Vagina (tissue), 2 donors: ENCODE measurements at regions not wholly inside any gene's neighbourhood (a gene's known extent, or its start where the extent isn't known, plus 50 kb on each side); places are given as distances from the start of the nearest gene placed in this dataset.
A peak's percentile ranks its signal among the peaks of the same experiment; 100 is the strongest.
"Not testable (repeated sequence)": the region's sequence is repeated elsewhere in the genome, so short reads cannot be mapped to it uniquely, and the experiment has no call there.

Experiments used
- DNase-seq, 2 donors: peaks; one replicate each; pipeline ENCODE4 v3.0.0-alpha.2; 2017; ENCODE audit errors: extremely low spot score in 2 of 2
- H3K27ac ChIP-seq: fragments of 200-600 bp; sonication (generic); one replicate; pipeline ENCODE4 v1.5.1; 2019
- H3K27me3 ChIP-seq: fragments of 200-600 bp; sonication (generic); one replicate; pipeline ENCODE4 v1.5.1; 2019
- H3K36me3 ChIP-seq, 2 donors: fragments of 200-600 bp; sonication (generic); one replicate each; pipeline ENCODE4 v1.5.1; 2017 to 2019
- H3K4me1 ChIP-seq: fragments of 200-600 bp; sonication (generic); one replicate; pipeline ENCODE4 v1.5.1; 2019
- H3K4me3 ChIP-seq, 2 donors: fragments of 200-600 bp; sonication (generic); 1 replicate in 1 of 2; 2 replicates in 1 of 2; pipeline ENCODE4 v1.5.1; 2016 to 2019
- H3K9me3 ChIP-seq: fragments of 200-600 bp; sonication (generic); one replicate; pipeline ENCODE4 v1.5.1; 2019
- CTCF ChIP-seq, 3 experiments: fragments of 450-650 bp in 2 of 3; fragments of 200-600 bp in 1 of 3; sonication (generic) in 1 of 3; IDR thresholded peaks; one replicate each; pipeline ENCODE4 v1.5.1; 2017 to 2019; ENCODE audit warnings: antibody characterized with exemption in 3 of 3, mild to moderate bottlenecking in 2 of 3, moderate library complexity in 2 of 3
- POLR2A ChIP-seq, 2 donors: fragments of 450-650 bp; IDR thresholded peaks; one replicate each; pipeline ENCODE4 v1.6.1; 2017; ENCODE audit warnings: antibody characterized with exemption in 2 of 2, mild to moderate bottlenecking in 2 of 2, moderate library complexity in 2 of 2
- POLR2AphosphoS5 ChIP-seq, 2 donors: sonication (generic); formaldehyde crosslinking; IDR thresholded peaks; one replicate each; pipeline ENCODE4 v1.9.0; 2017; ENCODE audit warnings: antibody characterized with exemption in 2 of 2, mild to moderate bottlenecking in 2 of 2, low read depth in 1 of 2; ENCODE audit not compliant: insufficient read depth in 1 of 2
- intact Hi-C: fragments of 100-400 bp; cut with DNase I; formaldehyde crosslinking; loops from one replicate; pipeline ENCODE4 v1.15.1; 2023

- Histone ChIP-seq H3K9me3 (no peaks in the 10 kb centered on the region), H3K27me3 (no peaks in the 10 kb centered on the region), H3K36me3 (no peaks in the 10 kb centered on the region), H3K27ac (no peak overlapping the region), H3K4me3 (no peak overlapping the region), H3K4me1 (no peaks in the 10 kb centered on the region)
- DNase-seq = no peak
- intact Hi-C loops = no loop called here
- TF ChIP-seq POLR2A (IDR thresholded peaks at IDR 0.05) (no peak), CTCF (IDR thresholded peaks at IDR 0.05) (no peak), POLR2AphosphoS5 (IDR thresholded peaks at IDR 0.05; ENCODE audit: insufficient read depth in 1 of 2, low read depth in 1 of 2) (no peak)
These were observed 1181.6 kb upstream of the CELF4 start for GRCh38 chr18:38747153-38747552.

- intact Hi-C loops, H3K27ac ChIP-seq: not testable (repeated sequence)
These were observed 1154.6 kb upstream of the CELF4 start for GRCh38 chr18:38720181-38720580.

GRCh38 chr18:38718365-38718901, 1152.8 kb upstream of the CELF4 start:
- intact Hi-C loops = no loop called here
- Histone ChIP-seq H3K36me3 (no peaks in the 10 kb centered on the region), H3K27me3 (no peaks in the 10 kb centered on the region), H3K27ac (no peak overlapping the region), H3K9me3 (no peaks in the 10 kb centered on the region), H3K4me3 (no peak overlapping the region), H3K4me1 (no peaks in the 10 kb centered on the region)
- TF ChIP-seq POLR2AphosphoS5 (IDR thresholded peaks at IDR 0.05; ENCODE audit: insufficient read depth in 1 of 2, low read depth in 1 of 2) (no peak), CTCF (IDR thresholded peaks at IDR 0.05) (no peak), POLR2A (IDR thresholded peaks at IDR 0.05) (no peak)
- DNase-seq = no peak

More at GRCh38 chr18:38720181-38720580, 1154.6 kb upstream of the CELF4 start:
- not testable (repeated sequence) for H3K4me1 ChIP-seq, DNase-seq, H3K9me3 ChIP-seq, H3K27me3 ChIP-seq, H3K4me3 ChIP-seq, H3K36me3 ChIP-seq
- TF ChIP-seq POLR2AphosphoS5 (IDR thresholded peaks at IDR 0.05; ENCODE audit: insufficient read depth in 1 of 2, low read depth in 1 of 2) = peak in 1 of 2 donors; percentile 80

GRCh38 chr18:38709122-38709521, 1143.5 kb upstream of the CELF4 start:
- Histone ChIP-seq H3K4me3 (no peak overlapping the region), H3K27ac (no peak overlapping the region), H3K27me3 (no peaks in the 10 kb centered on the region), H3K4me1 (no peaks in the 10 kb centered on the region), H3K9me3 (no peaks in the 10 kb centered on the region), H3K36me3 (no peaks in the 10 kb centered on the region)
- DNase-seq = no peak
- intact Hi-C loops = no loop called here
- TF ChIP-seq POLR2AphosphoS5 (IDR thresholded peaks at IDR 0.05; ENCODE audit: insufficient read depth in 1 of 2, low read depth in 1 of 2) (no peak), POLR2A (IDR thresholded peaks at IDR 0.05) (no peak), CTCF (IDR thresholded peaks at IDR 0.05) (no peak)

GRCh38 chr18:38706373-38706772, 1140.8 kb upstream of the CELF4 start:
- H3K4me1 ChIP-seq = no peaks in the 10 kb centered on the region
- no peaks in the 10 kb centered on the region for H3K9me3 ChIP-seq
- no peak overlapping the region for H3K27ac ChIP-seq
- no peaks in the 10 kb centered on the region for H3K27me3 ChIP-seq
- DNase-seq = no peak
- intact Hi-C loops = no loop called here
- H3K36me3 ChIP-seq = no peaks in the 10 kb centered on the region
- TF ChIP-seq POLR2AphosphoS5 (IDR thresholded peaks at IDR 0.05; ENCODE audit: insufficient read depth in 1 of 2, low read depth in 1 of 2) (no peak), CTCF (IDR thresholded peaks at IDR 0.05) (no peak), POLR2A (IDR thresholded peaks at IDR 0.05) (no peak)
- no peak overlapping the region for H3K4me3 ChIP-seq
